ENCODE measurements at regions not wholly inside any gene's neighbourhood (a gene's known extent, or its start where the extent isn't known, plus 50 kb on each side); places are given as distances from the start of the nearest gene placed in this dataset.

DNA sequence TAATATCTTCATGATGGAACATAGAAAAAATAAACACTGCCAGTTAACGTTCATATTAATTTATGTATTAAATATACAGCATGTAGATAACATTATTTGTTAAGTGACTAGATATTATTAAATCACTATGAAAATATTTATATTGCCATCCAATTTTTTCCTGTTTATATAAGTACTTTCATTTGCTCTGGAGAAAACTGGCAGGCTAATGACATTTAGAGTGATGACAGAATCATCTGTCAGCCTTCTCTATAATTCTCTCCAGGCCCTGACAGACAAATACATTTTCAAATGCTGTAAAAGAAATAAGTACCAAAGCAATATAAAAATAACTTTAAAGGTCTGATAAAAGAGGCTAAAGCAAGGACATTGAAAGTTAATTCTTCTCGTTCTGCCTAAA lies 2556.7 kb upstream of the PCDH20 start:
- TF ChIP-seq, protein P1, sequence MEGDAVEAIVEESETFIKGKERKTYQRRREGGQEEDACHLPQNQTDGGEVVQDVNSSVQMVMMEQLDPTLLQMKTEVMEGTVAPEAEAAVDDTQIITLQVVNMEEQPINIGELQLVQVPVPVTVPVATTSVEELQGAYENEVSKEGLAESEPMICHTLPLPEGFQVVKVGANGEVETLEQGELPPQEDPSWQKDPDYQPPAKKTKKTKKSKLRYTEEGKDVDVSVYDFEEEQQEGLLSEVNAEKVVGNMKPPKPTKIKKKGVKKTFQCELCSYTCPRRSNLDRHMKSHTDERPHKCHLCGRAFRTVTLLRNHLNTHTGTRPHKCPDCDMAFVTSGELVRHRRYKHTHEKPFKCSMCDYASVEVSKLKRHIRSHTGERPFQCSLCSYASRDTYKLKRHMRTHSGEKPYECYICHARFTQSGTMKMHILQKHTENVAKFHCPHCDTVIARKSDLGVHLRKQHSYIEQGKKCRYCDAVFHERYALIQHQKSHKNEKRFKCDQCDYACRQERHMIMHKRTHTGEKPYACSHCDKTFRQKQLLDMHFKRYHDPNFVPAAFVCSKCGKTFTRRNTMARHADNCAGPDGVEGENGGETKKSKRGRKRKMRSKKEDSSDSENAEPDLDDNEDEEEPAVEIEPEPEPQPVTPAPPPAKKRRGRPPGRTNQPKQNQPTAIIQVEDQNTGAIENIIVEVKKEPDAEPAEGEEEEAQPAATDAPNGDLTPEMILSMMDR (IDR thresholded peaks at IDR 0.05), result no peak
- no peak for TF ChIP-seq POLR2A (IDR thresholded peaks at IDR 0.05)
